Muscle layer of duodenum (tissue), 2 donors: ENCODE measurements at regions not wholly inside any gene's neighbourhood (a gene's known extent, or its start where the extent isn't known, plus 50 kb on each side); places are given as distances from the start of the nearest gene placed in this dataset.
"Not testable (repeated sequence)": the region's sequence is repeated elsewhere in the genome, so short reads cannot be mapped to it uniquely, and the experiment has no call there.

ENCODE experiments used
- H3K27ac ChIP-seq: one replicate; pipeline ENCODE4 v1.7.0; 2013; ENCODE audit warnings: mild to moderate bottlenecking, low read length
- H3K27me3 ChIP-seq: one replicate; pipeline ENCODE4 v1.7.0; 2013; ENCODE audit warnings: low read depth, mild to moderate bottlenecking, control low read depth, low read length
- H3K36me3 ChIP-seq, 2 donors: one replicate each; pipeline ENCODE4 v1.7.0; 2013; ENCODE audit warnings: low read length in 2 of 2, control low read depth in 1 of 2, mild to moderate bottlenecking in 1 of 2; ENCODE audit not compliant: insufficient read depth in 2 of 2, control insufficient read depth in 1 of 2
- H3K4me1 ChIP-seq, 2 donors: one replicate each; pipeline ENCODE4 v1.7.0; 2013; ENCODE audit warnings: low read length in 2 of 2, mild to moderate bottlenecking in 2 of 2, control low read depth in 1 of 2, moderate library complexity in 1 of 2; ENCODE audit not compliant: insufficient read depth in 2 of 2, control insufficient read depth in 1 of 2
- H3K4me3 ChIP-seq, 2 donors: one replicate each; pipeline ENCODE4 v1.7.0; 2013; ENCODE audit warnings: low read length in 2 of 2, low read depth in 1 of 2, mild to moderate bottlenecking in 1 of 2
- H3K9me3 ChIP-seq, 2 donors: one replicate each; pipeline ENCODE4 v1.7.0; 2013; ENCODE audit warnings: low read length in 2 of 2, control low read depth in 1 of 2, mild to moderate bottlenecking in 1 of 2; ENCODE audit not compliant: control insufficient read depth in 1 of 2
- donor health status: healthy.

DNA sequence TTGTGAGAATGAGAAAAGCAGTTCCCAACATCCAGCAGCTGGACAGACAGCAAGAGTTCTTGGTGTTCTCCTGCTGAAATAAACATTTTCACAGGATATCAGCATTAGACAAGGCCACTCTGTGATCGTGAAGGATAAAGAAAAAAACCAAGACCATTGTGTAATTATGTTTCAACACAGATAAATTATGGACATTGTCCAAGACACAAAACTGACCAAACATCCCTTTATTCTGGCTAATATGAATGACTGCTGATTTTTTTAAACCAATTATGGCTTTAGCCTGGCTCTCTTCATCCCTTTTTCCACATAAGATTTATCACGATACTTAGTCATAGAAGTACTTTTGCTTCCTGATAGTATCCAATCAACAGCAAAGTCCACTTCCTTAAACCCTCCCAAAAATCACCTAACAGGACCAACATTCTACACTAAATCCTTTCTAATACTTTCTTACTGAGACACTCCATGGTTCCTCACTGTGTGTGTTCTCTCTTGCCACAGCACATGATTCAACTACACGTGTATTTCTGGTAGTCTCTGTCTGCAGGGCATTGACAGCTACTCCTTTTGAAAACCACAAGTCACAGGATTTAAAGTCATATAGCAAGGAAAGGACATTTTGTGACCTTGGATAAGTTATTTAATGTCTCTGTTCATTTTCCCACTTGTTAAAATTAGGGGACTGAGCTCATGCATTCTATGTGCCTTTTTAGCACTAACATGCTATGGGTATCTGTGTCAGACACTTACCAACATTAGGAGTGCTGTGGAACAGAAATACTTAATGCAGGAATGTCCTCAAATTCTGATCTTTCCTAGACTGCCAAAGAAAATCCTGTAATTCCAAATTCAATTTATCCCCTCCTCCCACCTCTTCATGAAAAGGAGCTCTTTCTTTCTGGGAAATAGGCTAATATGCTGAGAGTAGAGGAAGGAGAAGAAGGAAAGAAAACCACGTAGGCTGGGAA lies 137.2 kb upstream of the PGRMC2 start:
- Histone ChIP-seq H3K4me3 (no peak overlapping the region), H3K36me3 (no peaks in the 10 kb centered on the region), H3K27ac (no peak overlapping the region), H3K27me3 (no peaks in the 10 kb centered on the region), H3K9me3 (no peaks in the 10 kb centered on the region), H3K4me1 (peaks cover 0 to 5% of the 10 kb centered on the region in 2 donors)

DNA sequence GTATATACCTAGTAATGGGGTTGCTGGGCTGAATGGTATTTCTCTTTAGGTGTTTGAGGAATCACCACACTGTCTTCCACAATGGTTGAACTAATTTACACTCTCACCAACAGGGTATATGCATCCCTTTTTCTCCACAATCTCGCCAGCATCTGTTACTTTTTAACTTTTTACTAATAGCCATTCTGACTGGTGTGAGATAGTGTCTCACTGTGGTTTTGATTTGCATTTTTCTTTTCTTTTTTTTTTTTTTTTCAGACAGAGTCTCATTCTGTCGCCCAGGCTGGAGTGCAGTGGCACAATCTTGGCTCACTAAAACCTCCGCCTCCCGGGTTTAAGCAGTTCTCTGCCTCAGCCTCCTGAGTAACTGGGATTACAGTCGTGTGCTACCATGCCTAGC lies 134.7 kb upstream of the PGRMC2 start:
- not testable (repeated sequence) for H3K27me3 ChIP-seq, H3K36me3 ChIP-seq, H3K9me3 ChIP-seq, H3K27ac ChIP-seq, H3K4me1 ChIP-seq, H3K4me3 ChIP-seq

DNA sequence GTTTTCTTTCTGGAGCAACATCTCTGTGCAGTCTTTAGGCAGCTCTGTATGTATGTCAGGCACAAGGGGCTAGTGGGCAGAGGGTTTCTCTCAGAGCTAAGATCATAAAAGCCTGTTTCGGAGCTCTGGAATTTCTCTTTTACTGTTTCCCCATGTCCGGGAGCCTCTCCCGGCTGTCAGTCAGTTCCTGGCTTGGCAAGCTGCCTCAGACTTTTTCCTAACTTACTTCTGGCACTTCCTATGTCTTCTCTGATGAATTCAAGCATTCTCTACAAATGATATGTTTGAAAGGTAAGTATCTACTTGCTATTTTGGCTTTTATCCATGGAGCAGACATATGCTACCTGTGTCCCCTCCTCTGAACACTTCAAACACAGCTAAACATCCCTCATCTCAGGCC lies 129.3 kb upstream of the PGRMC2 start:
- Histone ChIP-seq H3K9me3 (no peaks in the 10 kb centered on the region), H3K27me3 (no peaks in the 10 kb centered on the region), H3K36me3 (no peaks in the 10 kb centered on the region), H3K27ac (no peak overlapping the region), H3K4me1 (no peaks in the 10 kb centered on the region), H3K4me3 (no peak overlapping the region)

DNA sequence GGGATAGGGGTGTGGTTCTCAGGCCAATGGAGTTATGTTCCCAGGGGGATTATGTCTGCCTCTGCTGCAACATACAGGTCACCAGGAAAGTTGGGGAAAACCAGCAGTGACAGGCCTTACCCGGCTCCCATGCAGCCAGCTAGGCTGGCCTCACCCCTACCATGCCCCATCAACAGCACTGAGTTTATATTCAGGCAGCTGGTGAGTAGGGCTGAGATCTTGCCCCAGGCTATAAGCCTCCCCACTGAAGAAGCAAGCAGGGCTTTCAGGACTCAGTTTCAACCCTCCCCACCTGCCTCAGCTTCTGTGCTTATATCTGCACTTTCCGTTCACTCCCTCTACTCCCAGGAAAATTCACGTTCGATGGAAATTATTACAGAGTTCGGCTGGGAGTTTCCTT lies 122.4 kb upstream of the PGRMC2 start:
- no peaks in the 10 kb centered on the region for H3K9me3 ChIP-seq
- H3K4me1 ChIP-seq: no peaks in the 10 kb centered on the region
- no peaks in the 10 kb centered on the region for H3K27me3 ChIP-seq
- H3K27ac ChIP-seq: no peak overlapping the region
- H3K4me3 ChIP-seq: no peak overlapping the region
- no peaks in the 10 kb centered on the region for H3K36me3 ChIP-seq

DNA sequence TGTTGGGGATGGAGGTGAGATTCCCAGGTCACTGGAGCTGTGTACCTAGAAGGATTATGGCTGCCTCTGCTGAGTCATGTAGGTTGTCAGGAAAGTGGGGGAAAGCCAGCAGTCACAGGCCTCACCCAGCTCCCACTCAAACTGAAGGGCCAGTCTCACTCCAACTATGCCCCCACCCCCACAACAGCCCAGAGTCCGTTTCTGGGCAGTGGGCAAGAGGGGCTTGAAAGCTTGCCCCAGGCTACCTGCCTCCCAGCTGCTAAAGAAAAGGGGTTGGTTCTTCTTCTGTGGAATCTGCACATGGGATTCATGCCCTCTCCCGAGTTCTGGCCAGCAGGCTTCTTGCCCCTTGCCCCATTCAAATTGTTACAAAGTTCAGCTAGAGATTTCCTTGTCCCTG lies 116.0 kb upstream of the PGRMC2 start:
- H3K4me1 ChIP-seq: no peaks in the 10 kb centered on the region
- H3K9me3 ChIP-seq: no peaks in the 10 kb centered on the region
- no peaks in the 10 kb centered on the region for H3K36me3 ChIP-seq
- H3K27me3 ChIP-seq: no peaks in the 10 kb centered on the region
- no peak overlapping the region for H3K4me3 ChIP-seq
- no peak overlapping the region for H3K27ac ChIP-seq

DNA sequence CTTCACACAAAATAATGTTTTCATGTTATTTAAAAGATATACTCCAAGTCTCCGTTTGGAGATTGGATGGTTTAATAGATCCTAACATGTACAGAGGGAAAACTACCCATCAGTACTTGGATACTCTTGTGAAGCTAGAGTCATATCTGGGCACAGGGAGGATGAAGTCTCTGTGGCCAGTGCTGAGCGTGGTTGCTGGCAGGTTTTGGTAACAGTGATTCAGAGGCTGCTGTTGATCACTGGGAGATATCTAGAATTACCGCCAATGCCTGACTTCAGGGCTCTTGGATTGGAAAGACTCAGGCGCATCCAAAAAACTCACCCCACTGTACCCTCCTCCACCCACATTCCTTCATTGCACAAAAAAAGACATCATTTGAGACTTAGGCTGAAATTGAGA lies 107.2 kb upstream of the PGRMC2 start:
- no peak overlapping the region for H3K4me3 ChIP-seq
- no peak overlapping the region for H3K27ac ChIP-seq
- H3K9me3 ChIP-seq: no peaks in the 10 kb centered on the region
- no peaks in the 10 kb centered on the region for H3K27me3 ChIP-seq
- peaks cover 0 to 11% of the 10 kb centered on the region in 2 donors for H3K4me1 ChIP-seq
- no peaks in the 10 kb centered on the region for H3K36me3 ChIP-seq

DNA sequence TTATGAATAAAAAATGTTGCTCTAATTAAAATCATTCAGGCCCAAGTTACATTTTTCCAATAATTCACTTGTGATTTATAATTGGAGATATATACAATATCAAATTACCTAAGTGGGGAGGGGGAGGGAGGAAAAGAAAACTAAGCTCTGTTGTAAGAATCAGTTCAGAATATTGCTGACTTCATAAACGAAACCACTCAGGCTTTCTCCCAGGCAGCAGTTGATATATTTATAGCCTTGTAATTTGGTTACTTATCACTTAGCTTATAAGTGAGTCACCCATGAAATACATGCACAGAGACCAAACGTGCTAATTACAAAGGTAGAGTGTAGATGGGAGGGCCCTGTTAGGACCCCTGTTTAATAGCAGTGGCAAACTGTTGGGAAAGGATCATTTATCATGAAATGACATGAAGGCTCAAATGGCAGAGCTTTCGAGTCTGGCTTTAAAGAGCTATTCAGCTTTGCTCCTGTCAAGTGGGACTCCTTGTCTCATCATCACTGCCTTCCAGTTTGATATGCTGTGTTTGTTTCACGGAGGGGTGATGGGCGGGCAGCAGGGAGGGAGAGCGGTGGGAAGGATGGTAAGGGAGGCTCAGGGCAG lies 105.6 kb upstream of the PGRMC2 start:
- Histone ChIP-seq H3K27ac (peak overlapping the region; percentile 58), H3K27me3 (no peaks in the 10 kb centered on the region)

DNA sequence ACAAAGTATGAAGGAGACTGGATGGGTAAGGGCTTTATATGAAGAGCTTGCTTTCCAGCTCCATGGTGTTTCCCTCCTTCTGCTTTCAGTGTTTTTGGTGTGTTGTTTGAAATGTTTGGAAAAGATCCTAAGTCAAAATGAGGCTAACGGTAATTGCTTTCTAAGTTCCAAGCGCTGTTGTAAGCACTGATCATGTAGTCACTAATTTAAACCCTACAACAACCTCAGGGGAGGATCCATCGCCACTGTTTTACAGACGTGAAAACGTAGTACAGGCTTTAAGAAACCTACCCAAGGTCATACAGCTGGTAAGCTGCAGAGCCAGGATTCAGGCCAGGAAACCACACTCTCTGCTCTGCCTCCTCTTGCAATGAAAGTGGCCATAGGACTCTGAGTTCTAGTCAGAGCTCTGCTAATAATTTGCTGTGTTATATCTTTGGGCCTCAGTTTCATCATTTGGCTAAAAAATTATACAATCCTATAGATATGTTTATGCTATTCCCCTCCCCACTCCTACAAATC lies 102.9 kb upstream of the PGRMC2 start:
- Histone ChIP-seq H3K9me3 (no peaks in the 10 kb centered on the region), H3K4me3 (no peak overlapping the region), H3K27me3 (no peaks in the 10 kb centered on the region), H3K36me3 (no peaks in the 10 kb centered on the region), H3K4me1 (peaks cover 11 to 42% of the 10 kb centered on the region in 2 donors), H3K27ac (peak overlapping the region; percentile 22)

More for the DNA sequence above, 105.6 kb upstream of the PGRMC2 start:
- H3K4me1 ChIP-seq: peaks cover 0 to 20% of the 10 kb centered on the region in 2 donors
- H3K9me3 ChIP-seq: no peaks in the 10 kb centered on the region
- no peaks in the 10 kb centered on the region for H3K36me3 ChIP-seq
- no peak overlapping the region for H3K4me3 ChIP-seq

DNA sequence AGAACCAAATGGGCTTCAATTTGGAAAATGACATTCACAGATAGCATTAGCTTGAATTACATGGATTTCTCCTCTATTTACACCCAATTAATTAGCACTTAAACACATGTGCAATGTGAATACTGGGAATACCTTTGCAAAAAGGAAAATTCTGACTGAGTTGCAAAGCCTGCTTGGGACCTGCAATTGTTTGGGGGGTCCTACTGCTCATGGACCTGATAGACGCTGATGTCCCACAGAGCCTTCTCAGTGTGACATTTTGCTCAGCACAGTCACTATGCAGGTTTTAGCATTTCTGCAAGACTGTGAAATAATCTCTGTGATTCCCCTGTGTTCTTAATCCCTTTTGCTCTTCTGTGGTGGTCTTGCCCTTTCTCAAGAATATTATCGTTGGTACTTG lies 101.2 kb upstream of the PGRMC2 start:
- Histone ChIP-seq H3K27me3 (no peaks in the 10 kb centered on the region), H3K9me3 (no peaks in the 10 kb centered on the region), H3K27ac (no peak overlapping the region), H3K4me3 (no peak overlapping the region), H3K4me1 (peaks cover 15 to 54% of the 10 kb centered on the region in 2 donors), H3K36me3 (no peaks in the 10 kb centered on the region)

DNA sequence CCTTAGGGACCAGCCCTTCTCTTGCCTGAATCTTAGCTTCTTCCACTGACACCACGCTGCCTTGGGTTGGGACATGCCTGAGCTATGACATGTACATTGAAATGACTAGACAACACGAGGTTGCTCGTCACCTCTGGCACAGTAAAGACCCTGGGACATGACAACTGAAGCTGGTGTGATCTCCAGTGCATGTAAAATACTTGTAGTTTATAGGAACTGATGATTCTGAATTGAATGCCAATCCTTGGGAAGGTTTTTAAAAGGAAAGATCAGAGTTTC lies 100.7 kb upstream of the PGRMC2 start:
- H3K9me3 ChIP-seq: no peaks in the 10 kb centered on the region
- H3K4me1 ChIP-seq: peaks cover 15 to 51% of the 10 kb centered on the region in 2 donors
- H3K4me3 ChIP-seq: no peak overlapping the region
- H3K27ac ChIP-seq: no peak overlapping the region
- no peaks in the 10 kb centered on the region for H3K36me3 ChIP-seq
- no peaks in the 10 kb centered on the region for H3K27me3 ChIP-seq

DNA sequence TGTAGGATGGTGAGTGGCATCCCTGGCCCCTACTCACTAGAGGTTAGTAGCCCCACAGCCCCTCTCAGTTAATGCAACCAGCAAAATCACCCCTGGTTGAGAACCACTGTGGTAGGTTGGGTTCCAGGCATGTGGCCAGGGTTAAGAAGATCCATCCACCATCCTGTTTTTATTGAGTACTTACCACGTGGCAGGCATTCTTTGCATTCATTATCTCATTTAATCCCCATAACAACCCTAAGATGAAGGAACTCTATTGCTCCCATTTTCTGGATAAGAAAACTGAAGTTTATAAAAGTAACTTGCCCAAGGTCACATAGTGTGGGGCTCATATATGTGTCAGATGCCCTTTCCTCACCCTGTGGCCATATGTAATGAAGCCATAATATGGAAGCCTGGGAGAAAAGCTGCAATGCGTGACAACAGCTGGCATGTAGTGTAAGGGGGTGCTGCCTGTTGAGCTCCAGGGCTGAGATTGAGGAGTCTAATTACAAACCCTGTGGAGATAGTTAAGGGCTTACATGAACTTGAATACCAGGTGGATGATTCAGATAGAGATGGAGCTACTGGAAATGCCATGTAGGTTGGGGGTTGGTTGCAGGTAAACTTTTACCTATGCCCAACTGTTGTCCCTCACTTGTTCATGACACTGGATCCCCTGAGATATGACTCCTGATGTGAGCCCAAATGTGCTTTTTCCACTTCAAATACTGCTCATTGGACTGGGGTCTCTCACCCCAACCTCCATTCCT lies 100.2 kb upstream of the PGRMC2 start:
- Histone ChIP-seq H3K4me1 (peaks cover 15 to 48% of the 10 kb centered on the region in 2 donors), H3K9me3 (no peaks in the 10 kb centered on the region), H3K27me3 (no peaks in the 10 kb centered on the region), H3K27ac (peak overlapping the region; percentile 37), H3K4me3 (no peak overlapping the region), H3K36me3 (no peaks in the 10 kb centered on the region)
